ENCODE measurements at regions not wholly inside any gene's neighbourhood (a gene's known extent, or its start where the extent isn't known, plus 50 kb on each side); places are given as distances from the start of the nearest gene placed in this dataset.

DNA sequence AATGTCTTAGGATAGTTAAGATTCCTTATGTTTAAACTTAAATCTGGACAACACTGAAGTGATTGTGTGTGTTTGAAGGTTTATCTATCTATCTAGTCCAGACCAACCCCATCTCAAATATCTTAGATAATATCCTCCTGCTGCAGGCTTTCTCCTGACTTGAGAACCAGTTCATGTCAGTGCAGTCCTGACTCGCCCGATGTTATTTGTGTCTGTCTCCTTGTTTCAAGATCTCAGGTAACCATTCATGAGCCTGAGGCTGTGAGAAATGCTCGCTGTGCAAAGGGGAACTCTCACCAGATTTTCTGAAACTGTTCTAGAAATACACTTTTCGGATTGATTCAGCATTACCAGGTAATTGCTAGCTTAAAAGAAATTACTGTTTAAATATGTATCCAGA is 356.2 kb downstream of the SNAPC1 start:
- no peaks in the 10 kb centered on the region for H3K36me3 ChIP-seq (replicated peaks in 1 of 2; ENCODE audit: control insufficient read depth in 1 of 2, insufficient read depth in 2 of 2, low read length in 2 of 2)
- intact Hi-C loops (cut with micrococcal nuclease; ENCODE audit: unreplicated experiment), result no loop called here
- no peaks in the 10 kb centered on the region for H4K20me1 ChIP-seq (ENCODE audit: insufficient read depth, low read length)
- CTCF ChIA-PET (ENCODE audit: low intra/inter-chr PET ratio, low total read pairs), result no interaction called here
- in situ Hi-C loops (cut with HindIII; ENCODE audit: extremely low pct_ligation_motif_present, low pct_unique_long_range_greater_than_20kb), result no loop called here
- H3K27ac ChIP-seq (ENCODE audit: extremely low read length, insufficient read depth, low read length), result no peak overlapping the region
- POLR2A ChIA-PET, result no interaction called here
- no peak overlapping the region for H3K9ac ChIP-seq (ENCODE audit: insufficient read depth, low read depth, low read length)
- H3K4me2 ChIP-seq (ENCODE audit: low read depth, low read length), result no peak overlapping the region
- no peak for TF ChIP-seq NRL (CRISPR knock-in tag; IDR thresholded peaks at IDR 0.05; ENCODE audit: borderline replicate concordance)
- TF ChIP-seq SP5 (CRISPR knock-in tag; IDR thresholded peaks at IDR 0.05; ENCODE audit: borderline replicate concordance, low read depth), result no peak
- TF ChIP-seq SRSF1 (optimal IDR thresholded peaks at IDR 0.05; ENCODE audit: low read depth, low read length), result no peak
- TF ChIP-seq ZNF598 (CRISPR knock-in tag; IDR thresholded peaks at IDR 0.05; ENCODE audit: borderline replicate concordance), result no peak
- TF ChIP-seq, protein P1, sequence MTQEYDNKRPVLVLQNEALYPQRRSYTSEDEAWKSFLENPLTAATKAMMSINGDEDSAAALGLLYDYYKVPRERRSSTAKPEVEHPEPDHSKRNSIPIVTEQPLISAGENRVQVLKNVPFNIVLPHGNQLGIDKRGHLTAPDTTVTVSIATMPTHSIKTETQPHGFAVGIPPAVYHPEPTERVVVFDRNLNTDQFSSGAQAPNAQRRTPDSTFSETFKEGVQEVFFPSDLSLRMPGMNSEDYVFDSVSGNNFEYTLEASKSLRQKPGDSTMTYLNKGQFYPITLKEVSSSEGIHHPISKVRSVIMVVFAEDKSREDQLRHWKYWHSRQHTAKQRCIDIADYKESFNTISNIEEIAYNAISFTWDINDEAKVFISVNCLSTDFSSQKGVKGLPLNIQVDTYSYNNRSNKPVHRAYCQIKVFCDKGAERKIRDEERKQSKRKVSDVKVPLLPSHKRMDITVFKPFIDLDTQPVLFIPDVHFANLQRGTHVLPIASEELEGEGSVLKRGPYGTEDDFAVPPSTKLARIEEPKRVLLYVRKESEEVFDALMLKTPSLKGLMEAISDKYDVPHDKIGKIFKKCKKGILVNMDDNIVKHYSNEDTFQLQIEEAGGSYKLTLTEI (CRISPR knock-in tag; conservative IDR thresholded peaks at IDR 0.05), result no peak
- no peak for TF ChIP-seq FOXM1 (CRISPR knock-in tag; IDR thresholded peaks at IDR 0.05)
- no peak for TF ChIP-seq FOXP1 (IDR thresholded peaks at IDR 0.05)
- no peak for TF ChIP-seq FOXP1 (CRISPR knock-in tag; IDR thresholded peaks at IDR 0.05)
- TF ChIP-seq KLF16 (CRISPR knock-in tag; IDR thresholded peaks at IDR 0.05), result no peak
- TF ChIP-seq, protein P2, sequence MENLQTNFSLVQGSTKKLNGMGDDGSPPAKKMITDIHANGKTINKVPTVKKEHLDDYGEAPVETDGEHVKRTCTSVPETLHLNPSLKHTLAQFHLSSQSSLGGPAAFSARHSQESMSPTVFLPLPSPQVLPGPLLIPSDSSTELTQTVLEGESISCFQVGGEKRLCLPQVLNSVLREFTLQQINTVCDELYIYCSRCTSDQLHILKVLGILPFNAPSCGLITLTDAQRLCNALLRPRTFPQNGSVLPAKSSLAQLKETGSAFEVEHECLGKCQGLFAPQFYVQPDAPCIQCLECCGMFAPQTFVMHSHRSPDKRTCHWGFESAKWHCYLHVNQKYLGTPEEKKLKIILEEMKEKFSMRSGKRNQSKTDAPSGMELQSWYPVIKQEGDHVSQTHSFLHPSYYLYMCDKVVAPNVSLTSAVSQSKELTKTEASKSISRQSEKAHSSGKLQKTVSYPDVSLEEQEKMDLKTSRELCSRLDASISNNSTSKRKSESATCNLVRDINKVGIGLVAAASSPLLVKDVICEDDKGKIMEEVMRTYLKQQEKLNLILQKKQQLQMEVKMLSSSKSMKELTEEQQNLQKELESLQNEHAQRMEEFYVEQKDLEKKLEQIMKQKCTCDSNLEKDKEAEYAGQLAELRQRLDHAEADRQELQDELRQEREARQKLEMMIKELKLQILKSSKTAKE (CRISPR knock-in tag; IDR thresholded peaks at IDR 0.05; ENCODE audit: borderline replicate concordance), result no peak
- TF ChIP-seq ZNF235 (CRISPR knock-in tag; IDR thresholded peaks at IDR 0.05; ENCODE audit: borderline replicate concordance), result no peak
- TF ChIP-seq SRF (IDR thresholded peaks at IDR 0.05; ENCODE audit: low read depth, low read length), result no peak
- no peak for TF ChIP-seq ZFAT (CRISPR knock-in tag; conservative IDR thresholded peaks at IDR 0.05)
- no peak for TF ChIP-seq ZNF138 (CRISPR knock-in tag; IDR thresholded peaks at IDR 0.05; ENCODE audit: low read depth)
- TF ChIP-seq NR2F2 (IDR thresholded peaks at IDR 0.05; ENCODE audit: borderline replicate concordance, low read depth), result no peak
- no peak for TF ChIP-seq ZNF747 (CRISPR knock-in tag; IDR thresholded peaks at IDR 0.05; ENCODE audit: borderline replicate concordance)
- no peak for TF ChIP-seq HOXA9 (CRISPR knock-in tag; IDR thresholded peaks at IDR 0.05; ENCODE audit: borderline replicate concordance)
- no peak for TF ChIP-seq ZNF605 (CRISPR knock-in tag; IDR thresholded peaks at IDR 0.05)
- FAIRE-seq, result no peak
- no peaks in the 10 kb centered on the region for H3K4me1 ChIP-seq (ENCODE audit: insufficient read depth, low read length)
- no TSS peak for BruUV-seq (replicated peaks)
- no peak for ATAC-seq
- H3K9me3 ChIP-seq (ENCODE audit: low read length), result no peaks in the 10 kb centered on the region
- no peaks in the 10 kb centered on the region for H3K79me2 ChIP-seq (ENCODE audit: insufficient read depth, low read length)
- H2AFZ ChIP-seq (ENCODE audit: low read length), result no peak overlapping the region
- 49% methylated on average over 4 of the region's 4 CpGs for WGBS (ENCODE audit: low lambda C conversion rate)
- H3K27me3 ChIP-seq (ENCODE audit: control insufficient read depth in 1 of 2, insufficient read depth in 2 of 2, low read length in 2 of 2), result peaks cover 5 to 39% of the 10 kb centered on the region in 2 experiments; a peak in 4 of 5 replicates
- H3K4me3 ChIP-seq (replicated peaks in 1 of 3; ENCODE audit: insufficient read depth in 1 of 3, low read depth in 2 of 3, low read length in 3 of 3), result no peak overlapping the region
- no peak for DNase-seq (ENCODE audit: low spot score)

All from HepG2 (cell line).